Smooth muscle cell (in vitro differentiated cells): ENCODE measurements at regions not wholly inside any gene's neighbourhood (a gene's known extent, or its start where the extent isn't known, plus 50 kb on each side); places are given as distances from the start of the nearest gene placed in this dataset.
A peak's percentile ranks its signal among the peaks of the same experiment; 100 is the strongest.

Experiments used
- DNase-seq: peaks from one replicate; lab custom pipeline; 2025; ENCODE audit not compliant: unreplicated experiment; lab: John Stamatoyannopoulos, UW
- H2AFZ ChIP-seq: fragments of 200-600 bp; sonication (generic); 2 replicates; pipeline ENCODE4 v1.6.0; 2016; ENCODE audit warnings: antibody characterized with exemption, low read depth, mild to moderate bottlenecking
- H3F3A ChIP-seq: fragments of 200-600 bp; sonication (generic); 2 replicates; pipeline ENCODE4 v1.6.0; 2017; ENCODE audit warnings: antibody characterized with exemption, low read depth
- H3K27ac ChIP-seq: fragments of 200-600 bp; sonication (generic); 2 replicates; pipeline ENCODE4 v1.5.1; 2016; ENCODE audit warnings: low read depth, mild to moderate bottlenecking
- H3K27me3 ChIP-seq: fragments of 200-600 bp; sonication (generic); 2 replicates; pipeline ENCODE4 v1.6.1; 2016; ENCODE audit warnings: low read depth, mild to moderate bottlenecking
- H3K36me3 ChIP-seq: fragments of 200-600 bp; sonication (generic); 2 replicates; pipeline ENCODE4 v1.5.1; 2016; ENCODE audit warnings: low read depth
- H3K4me1 ChIP-seq: fragments of 200-600 bp; sonication (generic); 2 replicates; pipeline ENCODE4 v1.5.1; 2016; ENCODE audit warnings: low read depth
- H3K4me2 ChIP-seq: fragments of 200-600 bp; sonication (generic); 2 replicates; pipeline ENCODE4 v1.6.0; 2016; ENCODE audit warnings: mild to moderate bottlenecking
- H3K4me3 ChIP-seq: fragments of 200-600 bp; sonication (generic); 2 replicates; pipeline ENCODE4 v1.5.1; 2016; ENCODE audit warnings: mild to moderate bottlenecking
- H3K79me2 ChIP-seq: fragments of 200-600 bp; sonication (generic); 2 replicates; pipeline ENCODE4 v1.6.0; 2016; ENCODE audit warnings: low read depth, mild to moderate bottlenecking
- H3K9ac ChIP-seq: fragments of 200-600 bp; sonication (generic); 2 replicates; pipeline ENCODE4 v1.6.0; 2016; ENCODE audit warnings: low read depth
- H3K9me3 ChIP-seq: fragments of 200-600 bp; sonication (generic); replicated peaks from 2 replicates; pipeline ENCODE4 v1.5.1; 2016; ENCODE audit warnings: low read depth
- H4K20me1 ChIP-seq: fragments of 200-600 bp; sonication (generic); 2 replicates; pipeline ENCODE4 v1.6.0; 2016; ENCODE audit warnings: low read depth
- WGBS: methylation state at CpG from one replicate; pipeline ENCODE4 v1.1.7; 2016; ENCODE audit warnings: low lambda C conversion rate; 5-methylcytosine and 5-hydroxymethylcytosine counted together
- TF ChIP-seq, protein P1 (sequence below): fragments of 200-600 bp; sonication (generic); IDR thresholded peaks from 2 replicates; pipeline ENCODE4 v1.5.1; 2017; ENCODE audit warnings: borderline replicate concordance, mild to moderate bottlenecking, antibody characterized with exemption; ENCODE audit not compliant: insufficient read depth, poor library complexity, severe bottlenecking

DNA sequence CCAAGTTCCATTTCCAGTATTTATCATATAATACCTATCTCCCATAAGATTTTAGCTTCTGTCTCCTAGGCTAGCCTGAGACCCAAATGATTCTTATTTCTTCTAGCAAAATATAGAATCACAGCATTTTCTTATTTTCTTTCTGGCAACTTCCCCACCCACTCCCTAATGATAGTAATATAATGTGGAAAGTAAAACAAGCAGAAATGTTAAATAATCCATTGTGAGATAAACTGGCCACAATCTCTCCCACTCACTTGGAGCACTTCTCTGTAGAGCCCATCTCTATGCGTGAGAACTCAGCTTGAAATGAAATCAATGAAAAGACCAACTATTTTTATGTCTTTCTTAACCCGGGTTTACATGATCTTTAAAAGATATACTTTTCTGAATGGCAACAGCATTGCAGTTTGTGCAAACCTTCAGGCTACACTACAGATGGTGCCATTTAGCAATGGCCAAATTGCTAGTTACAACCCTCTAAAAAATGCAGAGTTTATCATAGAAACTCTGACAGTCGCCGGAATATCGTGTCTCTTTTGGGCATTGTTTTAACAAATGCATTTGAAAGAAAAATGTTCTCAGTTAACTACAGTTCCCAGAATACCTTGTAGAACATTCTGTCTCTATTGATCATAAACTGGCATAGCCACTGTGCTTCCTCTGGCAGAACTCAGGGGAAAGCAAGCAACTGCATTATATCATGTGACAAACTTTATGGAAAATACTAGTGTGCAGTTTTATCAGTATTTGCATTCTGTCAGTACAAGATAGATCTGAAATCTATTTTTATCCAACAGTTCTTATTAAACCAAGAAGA is 1407.4 kb upstream of the ZEB2 start:
- Histone ChIP-seq H3K4me3 (no peak overlapping the region), H4K20me1 (no peaks in the 10 kb centered on the region), H3K9me3 (no peaks in the 10 kb centered on the region), H3K4me2 (peak overlapping the region; percentile 68), H3F3A (no peaks in the 10 kb centered on the region), H2AFZ (peak overlapping the region; percentile 0), H3K27ac (peak overlapping the region; percentile 14), H3K4me1 (peaks cover 12% of the 10 kb centered on the region), H3K36me3 (no peaks in the 10 kb centered on the region), H3K27me3 (no peaks in the 10 kb centered on the region), H3K9ac (no peak overlapping the region), H3K79me2 (no peaks in the 10 kb centered on the region)
- DNase-seq = no peak
- 20% methylated on average over 5 of the region's 5 CpGs for WGBS
- TF ChIP-seq, protein P1, sequence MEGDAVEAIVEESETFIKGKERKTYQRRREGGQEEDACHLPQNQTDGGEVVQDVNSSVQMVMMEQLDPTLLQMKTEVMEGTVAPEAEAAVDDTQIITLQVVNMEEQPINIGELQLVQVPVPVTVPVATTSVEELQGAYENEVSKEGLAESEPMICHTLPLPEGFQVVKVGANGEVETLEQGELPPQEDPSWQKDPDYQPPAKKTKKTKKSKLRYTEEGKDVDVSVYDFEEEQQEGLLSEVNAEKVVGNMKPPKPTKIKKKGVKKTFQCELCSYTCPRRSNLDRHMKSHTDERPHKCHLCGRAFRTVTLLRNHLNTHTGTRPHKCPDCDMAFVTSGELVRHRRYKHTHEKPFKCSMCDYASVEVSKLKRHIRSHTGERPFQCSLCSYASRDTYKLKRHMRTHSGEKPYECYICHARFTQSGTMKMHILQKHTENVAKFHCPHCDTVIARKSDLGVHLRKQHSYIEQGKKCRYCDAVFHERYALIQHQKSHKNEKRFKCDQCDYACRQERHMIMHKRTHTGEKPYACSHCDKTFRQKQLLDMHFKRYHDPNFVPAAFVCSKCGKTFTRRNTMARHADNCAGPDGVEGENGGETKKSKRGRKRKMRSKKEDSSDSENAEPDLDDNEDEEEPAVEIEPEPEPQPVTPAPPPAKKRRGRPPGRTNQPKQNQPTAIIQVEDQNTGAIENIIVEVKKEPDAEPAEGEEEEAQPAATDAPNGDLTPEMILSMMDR = no peak

DNA sequence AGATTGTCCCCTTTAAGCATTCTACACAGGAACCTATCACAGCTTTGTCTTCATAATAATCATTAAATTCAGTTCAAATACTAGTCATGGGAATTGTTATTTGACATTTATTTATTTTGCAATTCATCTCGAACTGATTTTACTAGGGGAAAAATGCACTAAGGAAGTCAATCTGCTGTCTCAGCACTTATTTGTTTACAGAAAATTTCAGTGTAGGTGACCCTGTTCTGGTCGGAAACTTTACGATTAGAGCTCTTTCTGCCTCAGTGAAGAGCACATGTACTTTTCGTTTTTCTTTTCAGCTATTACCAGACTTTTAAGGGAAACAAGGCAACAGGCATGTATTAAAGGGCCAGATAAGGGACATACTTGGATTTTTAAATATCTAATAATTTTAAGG is 1405.7 kb upstream of the ZEB2 start:
- no peaks in the 10 kb centered on the region for H3K79me2 ChIP-seq

DNA sequence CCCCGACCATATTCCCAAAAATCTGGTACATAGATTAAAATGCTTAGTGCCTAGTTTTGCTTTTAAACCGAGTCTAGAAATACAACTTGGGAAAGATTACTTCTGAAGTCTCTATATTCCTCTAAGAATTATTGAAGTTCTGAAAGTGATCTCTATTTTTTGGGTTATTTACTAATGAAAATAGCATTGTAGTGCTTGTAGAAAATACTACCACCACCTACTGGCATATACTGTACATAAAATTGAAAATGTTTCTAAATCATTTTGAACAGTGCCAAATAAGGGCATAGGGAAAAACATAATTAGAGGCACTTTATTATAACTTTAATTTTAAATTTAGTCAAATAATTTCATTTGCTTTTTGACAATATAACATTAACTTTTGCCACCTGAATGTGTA is 1399.6 kb upstream of the ZEB2 start:
- H2AFZ ChIP-seq = peak overlapping the region; percentile 64
- WGBS = 95% methylated on average over 2 of the region's 2 CpGs

More for the DNA sequence above, 1405.7 kb upstream of the ZEB2 start:
- TF ChIP-seq, protein P1 = no peak
- Histone ChIP-seq H3K4me2 (no peak overlapping the region), H3F3A (no peaks in the 10 kb centered on the region), H3K4me1 (no peaks in the 10 kb centered on the region), H3K9ac (no peak overlapping the region), H3K36me3 (no peaks in the 10 kb centered on the region), H2AFZ (no peak overlapping the region), H4K20me1 (no peaks in the 10 kb centered on the region), H3K9me3 (no peaks in the 10 kb centered on the region), H3K27me3 (no peaks in the 10 kb centered on the region), H3K27ac (no peak overlapping the region), H3K4me3 (no peak overlapping the region)
- DNase-seq = no peak
- 84% methylated on average over 4 of the region's 4 CpGs for WGBS

More for the DNA sequence above, 1399.6 kb upstream of the ZEB2 start:
- Histone ChIP-seq H3K9me3 (no peaks in the 10 kb centered on the region), H3K4me1 (no peaks in the 10 kb centered on the region), H3K36me3 (no peaks in the 10 kb centered on the region), H3K79me2 (no peaks in the 10 kb centered on the region), H3K4me3 (no peak overlapping the region), H3K27ac (no peak overlapping the region), H3K4me2 (peak overlapping the region; percentile 35), H3F3A (no peaks in the 10 kb centered on the region), H3K9ac (no peak overlapping the region), H4K20me1 (no peaks in the 10 kb centered on the region), H3K27me3 (no peaks in the 10 kb centered on the region)
- TF ChIP-seq, protein P1 = peak; percentile 30
- no peak for DNase-seq
